ENCODE measurements at regions not wholly inside any gene's neighbourhood (a gene's known extent, or its start where the extent isn't known, plus 50 kb on each side); places are given as distances from the start of the nearest gene placed in this dataset.

- H3K27ac ChIP-seq (ENCODE audit: low read depth in 1 of 2, low read length in 2 of 2): no peak overlapping the region
- ATAC-seq (ENCODE audit: low FRiP score) (no peak), DNase-seq (no peak)
- H3K4me1 ChIP-seq (ENCODE audit: control insufficient read depth in 1 of 2, insufficient read depth in 2 of 2, low read length in 2 of 2): no peaks in the 10 kb centered on the region
- H3K27me3 ChIP-seq (ENCODE audit: control insufficient read depth in 1 of 2, insufficient read depth in 2 of 2, low read length in 1 of 2): no peaks in the 10 kb centered on the region
- H3K4me3 ChIP-seq (ENCODE audit: low read length in 2 of 2): no peak overlapping the region
- H3K9me3 ChIP-seq (ENCODE audit: control insufficient read depth, low read length): no peaks in the 10 kb centered on the region
- no peaks in the 10 kb centered on the region for H3K36me3 ChIP-seq (ENCODE audit: control insufficient read depth in 1 of 2, insufficient read depth in 2 of 2, low read length in 1 of 2)
- intact Hi-C loops (cut with DNase I): no loop called here
- WGBS, 2 donors: 92% methylated on average over 12 to 17 of the region's 17 CpGs
Measured at GRCh38 chr18:78239090-78239457, 740.5 kb upstream of the SALL3 start.

GRCh38 chr18:78240101-78240500, 739.5 kb upstream of the SALL3 start:
- Histone ChIP-seq H3K4me1 (ENCODE audit: control insufficient read depth in 1 of 2, insufficient read depth in 2 of 2, low read length in 2 of 2) (no peaks in the 10 kb centered on the region), H3K27me3 (ENCODE audit: control insufficient read depth in 1 of 2, insufficient read depth in 2 of 2, low read length in 1 of 2) (no peaks in the 10 kb centered on the region), H3K4me3 (ENCODE audit: low read length in 2 of 2) (no peak overlapping the region), H3K36me3 (ENCODE audit: control insufficient read depth in 1 of 2, insufficient read depth in 2 of 2, low read length in 1 of 2) (no peaks in the 10 kb centered on the region), H3K27ac (ENCODE audit: low read depth in 1 of 2, low read length in 2 of 2) (no peak overlapping the region), H3K9me3 (ENCODE audit: control insufficient read depth, low read length) (no peaks in the 10 kb centered on the region)
- no peak for DNase-seq
- intact Hi-C loops (cut with DNase I): no loop called here
- 51 to 61% methylated on average over 13 of the region's 13 CpGs for WGBS, 2 donors
- no peak for ATAC-seq (ENCODE audit: low FRiP score)

- no peak for DNase-seq
- Histone ChIP-seq H3K4me3 (ENCODE audit: low read length in 2 of 2) (no peak overlapping the region), H3K27me3 (ENCODE audit: control insufficient read depth in 1 of 2, insufficient read depth in 2 of 2, low read length in 1 of 2) (no peaks in the 10 kb centered on the region), H3K36me3 (ENCODE audit: control insufficient read depth in 1 of 2, insufficient read depth in 2 of 2, low read length in 1 of 2) (no peaks in the 10 kb centered on the region), H3K9me3 (ENCODE audit: control insufficient read depth, low read length) (no peaks in the 10 kb centered on the region), H3K27ac (ENCODE audit: low read depth in 1 of 2, low read length in 2 of 2) (no peak overlapping the region), H3K4me1 (ENCODE audit: control insufficient read depth in 1 of 2, insufficient read depth in 2 of 2, low read length in 2 of 2) (no peaks in the 10 kb centered on the region)
- no peak for ATAC-seq (ENCODE audit: low FRiP score)
- intact Hi-C loops (cut with DNase I): no loop called here
- 32 to 41% methylated on average over 16 of the region's 16 CpGs for WGBS, 2 donors
Measured at GRCh38 chr18:78240627-78241252, 738.9 kb upstream of the SALL3 start.

- Histone ChIP-seq H3K4me3 (ENCODE audit: low read length in 2 of 2) (no peak overlapping the region), H3K36me3 (ENCODE audit: control insufficient read depth in 1 of 2, insufficient read depth in 2 of 2, low read length in 1 of 2) (no peaks in the 10 kb centered on the region), H3K27ac (ENCODE audit: low read depth in 1 of 2, low read length in 2 of 2) (no peak overlapping the region), H3K9me3 (ENCODE audit: control insufficient read depth, low read length) (no peaks in the 10 kb centered on the region), H3K27me3 (ENCODE audit: control insufficient read depth in 1 of 2, insufficient read depth in 2 of 2, low read length in 1 of 2) (no peaks in the 10 kb centered on the region), H3K4me1 (ENCODE audit: control insufficient read depth in 1 of 2, insufficient read depth in 2 of 2, low read length in 2 of 2) (no peaks in the 10 kb centered on the region)
- peak; percentile 47 for ATAC-seq (ENCODE audit: low FRiP score)
- DNase-seq: no peak
- intact Hi-C loops (cut with DNase I): no loop called here
- 32% methylated on average over 20 of the region's 20 CpGs for WGBS, 2 donors
Measured at GRCh38 chr18:78241535-78242253, 737.9 kb upstream of the SALL3 start.

GRCh38 chr18:78242254-78242643, 737.4 kb upstream of the SALL3 start:
- no peaks in the 10 kb centered on the region for H3K4me1 ChIP-seq (ENCODE audit: control insufficient read depth in 1 of 2, insufficient read depth in 2 of 2, low read length in 2 of 2)
- no peak overlapping the region for H3K4me3 ChIP-seq (ENCODE audit: low read length in 2 of 2)
- intact Hi-C loops (cut with DNase I): no loop called here
- ATAC-seq (ENCODE audit: low FRiP score) (no peak), DNase-seq (no peak)
- H3K27ac ChIP-seq (ENCODE audit: low read depth in 1 of 2, low read length in 2 of 2): no peak overlapping the region
- H3K27me3 ChIP-seq (ENCODE audit: control insufficient read depth in 1 of 2, insufficient read depth in 2 of 2, low read length in 1 of 2): no peaks in the 10 kb centered on the region
- H3K9me3 ChIP-seq (ENCODE audit: control insufficient read depth, low read length): no peaks in the 10 kb centered on the region
- no peaks in the 10 kb centered on the region for H3K36me3 ChIP-seq (ENCODE audit: control insufficient read depth in 1 of 2, insufficient read depth in 2 of 2, low read length in 1 of 2)
- WGBS, 2 donors: 39 to 46% methylated on average over 2 of the region's 2 CpGs

GRCh38 chr18:78242806-78243205, 736.8 kb upstream of the SALL3 start:
- ATAC-seq (ENCODE audit: low FRiP score): no peak
- no peaks in the 10 kb centered on the region for H3K36me3 ChIP-seq (ENCODE audit: control insufficient read depth in 1 of 2, insufficient read depth in 2 of 2, low read length in 1 of 2)
- no peaks in the 10 kb centered on the region for H3K4me1 ChIP-seq (ENCODE audit: control insufficient read depth in 1 of 2, insufficient read depth in 2 of 2, low read length in 2 of 2)
- no peak overlapping the region for H3K4me3 ChIP-seq (ENCODE audit: low read length in 2 of 2)
- DNase-seq: peak in 1 of 2 donors; percentile 80
- WGBS, 2 donors: 50 to 53% methylated on average over 12 of the region's 12 CpGs
- intact Hi-C loops (cut with DNase I): no loop called here
- H3K27ac ChIP-seq (ENCODE audit: low read depth in 1 of 2, low read length in 2 of 2): no peak overlapping the region
- H3K9me3 ChIP-seq (ENCODE audit: control insufficient read depth, low read length): no peaks in the 10 kb centered on the region
- no peaks in the 10 kb centered on the region for H3K27me3 ChIP-seq (ENCODE audit: control insufficient read depth in 1 of 2, insufficient read depth in 2 of 2, low read length in 1 of 2)

GRCh38 chr18:78244779-78245178, 734.8 kb upstream of the SALL3 start:
- no peak overlapping the region for H3K27ac ChIP-seq (ENCODE audit: low read depth in 1 of 2, low read length in 2 of 2)
- no peaks in the 10 kb centered on the region for H3K4me1 ChIP-seq (ENCODE audit: control insufficient read depth in 1 of 2, insufficient read depth in 2 of 2, low read length in 2 of 2)
- no peak for DNase-seq
- intact Hi-C loops (cut with DNase I): no loop called here
- H3K4me3 ChIP-seq (ENCODE audit: low read length in 2 of 2): no peak overlapping the region
- H3K9me3 ChIP-seq (ENCODE audit: control insufficient read depth, low read length): no peaks in the 10 kb centered on the region
- no peaks in the 10 kb centered on the region for H3K36me3 ChIP-seq (ENCODE audit: control insufficient read depth in 1 of 2, insufficient read depth in 2 of 2, low read length in 1 of 2)
- 54 to 58% methylated on average over 4 of the region's 4 CpGs for WGBS, 2 donors
- no peak for ATAC-seq (ENCODE audit: low FRiP score)
- no peaks in the 10 kb centered on the region for H3K27me3 ChIP-seq (ENCODE audit: control insufficient read depth in 1 of 2, insufficient read depth in 2 of 2, low read length in 1 of 2)

GRCh38 chr18:78245451-78245850, 734.2 kb upstream of the SALL3 start:
- Histone ChIP-seq H3K27me3 (ENCODE audit: control insufficient read depth in 1 of 2, insufficient read depth in 2 of 2, low read length in 1 of 2) (no peaks in the 10 kb centered on the region), H3K4me1 (ENCODE audit: control insufficient read depth in 1 of 2, insufficient read depth in 2 of 2, low read length in 2 of 2) (no peaks in the 10 kb centered on the region), H3K36me3 (ENCODE audit: control insufficient read depth in 1 of 2, insufficient read depth in 2 of 2, low read length in 1 of 2) (no peaks in the 10 kb centered on the region), H3K9me3 (ENCODE audit: control insufficient read depth, low read length) (no peaks in the 10 kb centered on the region), H3K27ac (ENCODE audit: low read depth in 1 of 2, low read length in 2 of 2) (no peak overlapping the region), H3K4me3 (ENCODE audit: low read length in 2 of 2) (no peak overlapping the region)
- 79 to 80% methylated on average over 9 of the region's 9 CpGs for WGBS, 2 donors
- no peak for ATAC-seq (ENCODE audit: low FRiP score)
- no peak for DNase-seq
- intact Hi-C loops (cut with DNase I): no loop called here

- Histone ChIP-seq H3K4me1 (ENCODE audit: control insufficient read depth in 1 of 2, insufficient read depth in 2 of 2, low read length in 2 of 2) (no peaks in the 10 kb centered on the region), H3K27me3 (ENCODE audit: control insufficient read depth in 1 of 2, insufficient read depth in 2 of 2, low read length in 1 of 2) (no peaks in the 10 kb centered on the region), H3K36me3 (ENCODE audit: control insufficient read depth in 1 of 2, insufficient read depth in 2 of 2, low read length in 1 of 2) (no peaks in the 10 kb centered on the region), H3K4me3 (ENCODE audit: low read length in 2 of 2) (no peak overlapping the region), H3K27ac (ENCODE audit: low read depth in 1 of 2, low read length in 2 of 2) (no peak overlapping the region), H3K9me3 (ENCODE audit: control insufficient read depth, low read length) (no peaks in the 10 kb centered on the region)
- DNase-seq: no peak
- ATAC-seq (ENCODE audit: low FRiP score): no peak
- intact Hi-C loops (cut with DNase I): no loop called here
- 72 to 77% methylated on average over 8 of the region's 8 CpGs for WGBS, 2 donors
Measured at GRCh38 chr18:78246050-78246449, 733.6 kb upstream of the SALL3 start.

All from aorta (tissue), 5 donors.